HT-29 (cell line): ENCODE measurements at regions not wholly inside any gene's neighbourhood (a gene's known extent, or its start where the extent isn't known, plus 50 kb on each side); places are given as distances from the start of the nearest gene placed in this dataset. TPM values are rescaled to one million over a fixed set of nuclear protein-coding genes. Genes with fewer than 3 reads are reported as not detected.

Experiments
- DNase-seq: peaks from one replicate; pipeline ENCODE4 v3.0.0-alpha.2; 2015; ENCODE audit warnings: low spot score
- small RNA-seq: library from RNA; depleted of rRNA; stranded (forward); fragments of <200 nt; gene quantifications from one replicate; pipeline ENCODE3, GENCODE V24; 2014

DNA sequence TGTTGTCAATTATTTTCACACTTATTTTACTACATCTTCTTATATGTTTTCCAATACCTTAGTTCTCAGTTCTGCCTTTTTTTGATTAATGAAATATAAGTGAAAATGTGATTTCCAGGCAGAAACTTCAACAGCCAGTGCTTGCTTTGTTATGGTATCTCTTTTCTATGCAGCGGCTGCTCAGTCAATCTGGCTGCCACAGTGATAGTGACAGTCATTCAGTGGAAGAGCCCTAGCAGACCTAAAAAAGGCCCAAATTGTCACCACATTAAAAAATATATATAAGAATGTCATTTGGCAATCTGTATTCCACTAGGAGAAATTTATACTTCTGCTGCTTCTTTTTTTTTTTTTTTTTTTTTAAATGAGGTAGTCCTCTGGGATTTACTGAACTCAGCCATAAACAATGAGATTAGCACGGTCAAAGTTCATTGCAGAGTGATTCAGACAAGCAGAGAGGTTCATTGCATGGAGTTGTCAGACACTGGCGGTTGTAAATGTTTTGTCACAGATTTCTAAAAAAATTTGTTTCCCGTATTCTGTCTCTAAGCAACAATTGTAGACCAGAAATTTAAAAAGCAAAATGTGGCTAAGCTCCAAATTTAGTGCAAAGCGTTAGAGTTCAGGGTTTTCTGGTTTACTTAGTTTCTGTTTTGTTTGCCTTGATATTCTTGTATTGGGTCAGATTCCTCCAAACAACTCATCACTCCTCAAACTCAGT lies 94.7 kb upstream of the PRR20A start:
- DNase-seq = peak; percentile 46

DNA sequence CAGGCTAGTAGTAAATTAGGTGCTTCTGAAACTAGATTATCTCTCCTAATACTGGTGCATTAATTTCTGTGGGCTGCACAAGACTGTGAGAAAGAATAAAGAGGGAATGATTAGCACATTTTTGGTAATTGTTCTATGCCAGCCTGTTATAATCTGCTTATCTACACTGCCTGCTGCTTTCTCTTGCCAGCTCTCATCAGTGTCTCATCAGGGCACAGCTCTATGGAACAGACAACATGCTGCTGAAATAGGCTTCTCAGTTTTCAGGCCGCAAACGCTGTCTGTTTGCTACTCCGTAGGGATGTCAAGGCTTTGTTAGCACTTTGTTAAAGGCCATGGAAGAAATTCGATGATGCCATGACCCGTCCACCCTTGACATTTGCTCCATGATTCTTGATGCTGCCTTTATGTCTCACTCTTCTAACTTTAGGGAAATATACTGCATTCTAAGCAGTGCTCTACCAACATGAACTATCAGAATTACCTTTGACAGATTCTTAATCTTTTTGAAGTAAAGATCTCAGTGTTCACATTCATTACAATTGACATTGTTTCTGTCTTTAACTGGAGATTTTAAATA lies 84.0 kb upstream of the PRR20A start:
- no peak for DNase-seq

DNA sequence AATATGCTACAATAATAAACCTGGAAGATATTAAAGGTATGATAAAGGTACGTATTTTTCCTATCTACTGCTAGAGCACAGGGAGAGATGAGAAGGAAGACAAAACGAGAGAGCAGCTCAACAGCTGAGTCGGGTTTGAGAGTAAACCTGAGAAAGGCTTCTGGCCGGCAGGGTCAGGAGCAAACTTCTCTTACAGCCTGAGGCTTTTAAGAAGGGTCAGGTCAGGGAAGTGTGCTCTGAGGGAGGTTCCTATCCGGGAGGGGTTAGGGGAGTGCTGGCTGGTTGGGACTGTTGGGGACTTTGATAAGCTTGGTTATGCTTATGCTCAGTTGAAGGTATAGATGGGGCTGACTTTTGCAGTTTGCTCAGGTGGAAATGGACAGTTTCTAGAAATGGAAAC lies 77.7 kb upstream of the PRR20A start:
- DNase-seq = no peak

DNA sequence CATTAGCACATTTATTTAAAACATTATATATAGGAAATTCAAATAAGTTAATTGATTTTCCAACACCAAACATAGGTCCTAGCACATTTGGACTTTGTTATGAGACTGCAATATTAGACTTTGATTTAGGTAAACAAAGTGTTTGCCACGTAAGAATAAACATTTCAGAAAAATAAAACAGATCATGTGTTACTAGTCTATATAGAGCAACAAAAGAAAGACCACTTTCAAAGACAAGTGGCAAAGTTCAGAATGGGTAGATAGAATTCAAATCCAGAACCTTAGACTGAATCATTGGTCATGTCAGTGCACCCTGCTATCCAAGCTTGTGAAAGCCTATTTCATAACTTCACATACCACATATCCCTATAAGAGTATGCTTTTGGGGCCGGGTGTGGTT lies 66.7 kb upstream of the PRR20A start:
- no peak for DNase-seq

DNA sequence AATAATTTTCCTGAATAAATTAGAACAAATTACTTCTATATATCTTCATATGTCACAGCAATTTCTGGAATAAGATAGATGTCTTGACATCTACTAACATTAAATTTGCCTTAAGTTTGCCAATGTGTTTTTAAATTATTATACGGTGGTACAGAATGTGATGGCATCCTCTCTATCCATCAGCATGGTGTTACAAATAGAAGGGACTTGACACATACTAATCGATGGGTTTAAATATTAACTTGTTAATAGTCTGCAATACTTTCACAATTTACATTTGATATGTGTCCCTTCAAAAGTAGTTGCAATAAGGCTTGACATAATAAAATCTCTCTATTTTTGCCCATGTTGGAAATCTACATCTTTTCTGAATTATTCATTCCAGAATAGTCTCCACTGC lies 65.1 kb upstream of the PRR20A start:
- no peak for DNase-seq

DNA sequence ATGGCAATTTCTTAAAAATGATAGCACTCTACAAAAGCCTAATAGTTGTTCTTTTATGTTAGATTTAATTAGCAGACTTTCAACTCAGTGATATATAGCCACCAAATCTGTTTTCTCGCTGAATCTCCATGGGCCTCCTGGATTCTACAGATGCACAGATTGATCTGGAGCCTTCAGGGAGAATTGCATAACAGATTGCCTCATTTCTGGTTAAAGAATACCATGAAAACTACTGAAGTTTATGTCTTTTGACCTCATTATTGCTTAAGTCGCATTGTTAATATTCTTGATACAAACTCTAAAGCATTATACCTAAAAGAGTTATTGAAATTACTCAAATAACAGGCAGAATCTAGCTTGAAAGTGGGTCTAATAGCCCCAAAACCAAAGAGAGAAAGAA lies 53.7 kb upstream of the PRR20A start:
- DNase-seq = no peak

Small RNA genes in the stretch of these regions (small RNA-seq; reads per million reads assigned to genes)
- not detected for gene MIR5007
- not detected for gene RF02271
